Parathyroid adenoma (tissue), 2 donors: ENCODE measurements at regions not wholly inside any gene's neighbourhood (a gene's known extent, or its start where the extent isn't known, plus 50 kb on each side); places are given as distances from the start of the nearest gene placed in this dataset.

ENCODE experiments used
- H2AFZ ChIP-seq: fragments of 300-600 bp; sonication (generic); one replicate; pipeline ENCODE4 v1.7.0; 2017; ENCODE audit warnings: antibody characterized with exemption, mild to moderate bottlenecking
- H3K27ac ChIP-seq: fragments of 300-600 bp; sonication (generic); one replicate; pipeline ENCODE4 v1.7.0; 2017
- H3K27me3 ChIP-seq: fragments of 300-600 bp; sonication (generic); one replicate; pipeline ENCODE4 v1.7.0; 2017; ENCODE audit warnings: low read length; ENCODE audit not compliant: control insufficient read depth, insufficient read depth
- H3K36me3 ChIP-seq: fragments of 300-600 bp; sonication (generic); one replicate; pipeline ENCODE4 v1.7.0; 2017; ENCODE audit warnings: low read length; ENCODE audit not compliant: control insufficient read depth, insufficient read depth
- H3K4me1 ChIP-seq: fragments of 300-600 bp; sonication (generic); one replicate; pipeline ENCODE4 v1.7.0; 2017; ENCODE audit warnings: control low read depth
- H3K4me2 ChIP-seq: fragments of 300-600 bp; sonication (generic); one replicate; pipeline ENCODE4 v1.7.0; 2017; ENCODE audit warnings: low read length
- H3K4me3 ChIP-seq: fragments of 300-600 bp; sonication (generic); one replicate; pipeline ENCODE4 v1.7.0; 2017; ENCODE audit warnings: low read depth, low read length
- H3K79me2 ChIP-seq: fragments of 300-600 bp; sonication (generic); one replicate; pipeline ENCODE4 v1.7.0; 2017; ENCODE audit warnings: control low read depth
- H3K9ac ChIP-seq: fragments of 300-600 bp; sonication (generic); one replicate; pipeline ENCODE4 v1.7.0; 2017; ENCODE audit warnings: mild to moderate bottlenecking
- H3K9me3 ChIP-seq: fragments of 300-600 bp; sonication (generic); one replicate; pipeline ENCODE4 v1.7.0; 2017; ENCODE audit warnings: low read length; ENCODE audit not compliant: control insufficient read depth
- CTCF ChIP-seq: fragments of 300-600 bp; sonication (generic); IDR thresholded peaks from one replicate; pipeline ENCODE4 v1.7.0; 2017; ENCODE audit warnings: antibody characterized with exemption, mild to moderate bottlenecking
- donor health status: primary hyperparathyroidism.

GRCh38 chrX:39115166-39115565 is 313.9 kb downstream of the MID1IP1 start:
- Histone ChIP-seq H3K4me3 (no peak overlapping the region), H3K27me3 (no peaks in the 10 kb centered on the region), H3K4me2 (no peak overlapping the region), H3K27ac (no peak overlapping the region), H3K9ac (no peak overlapping the region), H3K9me3 (no peaks in the 10 kb centered on the region), H3K36me3 (no peaks in the 10 kb centered on the region), H2AFZ (no peak overlapping the region), H3K79me2 (no peaks in the 10 kb centered on the region), H3K4me1 (no peaks in the 10 kb centered on the region)
- no peak for TF ChIP-seq CTCF

- Histone ChIP-seq H2AFZ (no peak overlapping the region), H3K27ac (no peak overlapping the region), H3K79me2 (no peaks in the 10 kb centered on the region), H3K9ac (no peak overlapping the region), H3K9me3 (no peaks in the 10 kb centered on the region), H3K36me3 (no peaks in the 10 kb centered on the region), H3K4me1 (no peaks in the 10 kb centered on the region), H3K4me2 (no peak overlapping the region), H3K27me3 (no peaks in the 10 kb centered on the region), H3K4me3 (no peak overlapping the region)
- TF ChIP-seq CTCF = no peak
Measured at GRCh38 chrX:39117101-39117500, 315.8 kb downstream of the MID1IP1 start.

- Histone ChIP-seq H3K36me3 (no peaks in the 10 kb centered on the region), H3K27me3 (no peaks in the 10 kb centered on the region), H3K4me1 (no peaks in the 10 kb centered on the region), H3K79me2 (no peaks in the 10 kb centered on the region), H3K9ac (no peak overlapping the region), H3K27ac (no peak overlapping the region), H2AFZ (no peak overlapping the region), H3K4me3 (no peak overlapping the region), H3K4me2 (no peak overlapping the region), H3K9me3 (no peaks in the 10 kb centered on the region)
- no peak for TF ChIP-seq CTCF
Measured at GRCh38 chrX:39121903-39122302, 320.6 kb downstream of the MID1IP1 start.

GRCh38 chrX:39125834-39126233 is 324.6 kb downstream of the MID1IP1 start:
- Histone ChIP-seq H3K9ac (no peak overlapping the region), H2AFZ (no peak overlapping the region), H3K36me3 (no peaks in the 10 kb centered on the region), H3K79me2 (no peaks in the 10 kb centered on the region), H3K4me2 (no peak overlapping the region), H3K9me3 (no peaks in the 10 kb centered on the region), H3K27ac (no peak overlapping the region), H3K27me3 (no peaks in the 10 kb centered on the region), H3K4me3 (no peak overlapping the region), H3K4me1 (no peaks in the 10 kb centered on the region)
- no peak for TF ChIP-seq CTCF

- Histone ChIP-seq H3K4me2 (no peak overlapping the region), H3K27me3 (no peaks in the 10 kb centered on the region), H3K79me2 (no peaks in the 10 kb centered on the region), H3K27ac (no peak overlapping the region), H2AFZ (no peak overlapping the region), H3K36me3 (no peaks in the 10 kb centered on the region), H3K9me3 (no peaks in the 10 kb centered on the region), H3K9ac (no peak overlapping the region), H3K4me1 (no peaks in the 10 kb centered on the region), H3K4me3 (no peak overlapping the region)
- TF ChIP-seq CTCF = no peak
Measured at GRCh38 chrX:39133971-39134370, 332.7 kb downstream of the MID1IP1 start.
